CD4-positive, alpha-beta T cell treated with Interleukin-15 for 4 hours (primary cell): ENCODE measurements at regions not wholly inside any gene's neighbourhood (a gene's known extent, or its start where the extent isn't known, plus 50 kb on each side); places are given as distances from the start of the nearest gene placed in this dataset.

Experiments
- DNase-seq: peaks from one replicate; pipeline ENCODE4 v3.0.0-alpha.2; 2020; ENCODE audit warnings: low spot score

- DNase-seq, result no peak
These were observed 189.4 kb upstream of the CD96 start for GRCh38 chr3:111352585-111352984.

GRCh38 chr3:111359261-111360030, 182.6 kb upstream of the CD96 start:
- DNase-seq, result no peak

GRCh38 chr3:111362381-111363009, 179.5 kb upstream of the CD96 start:
- DNase-seq, result no peak

- DNase-seq, result no peak
These were observed 175.5 kb upstream of the CD96 start for GRCh38 chr3:111366515-111366914.

GRCh38 chr3:111368056-111368455, 173.9 kb upstream of the CD96 start:
- DNase-seq, result no peak

GRCh38 chr3:111369958-111370357, 172.0 kb upstream of the CD96 start:
- DNase-seq, result no peak

GRCh38 chr3:111373239-111373638, 168.8 kb upstream of the CD96 start:
- DNase-seq, result no peak

GRCh38 chr3:111373861-111374260, 168.1 kb upstream of the CD96 start:
- DNase-seq, result no peak

- DNase-seq, result no peak
These were observed 156.0 kb upstream of the CD96 start for GRCh38 chr3:111385971-111386495.

GRCh38 chr3:111392894-111393398, 149.1 kb upstream of the CD96 start:
- DNase-seq, result peak; percentile 61

GRCh38 chr3:111412656-111413055, 129.3 kb upstream of the CD96 start:
- no peak for DNase-seq

GRCh38 chr3:111414531-111414930, 127.5 kb upstream of the CD96 start:
- no peak for DNase-seq

- no peak for DNase-seq
These were observed 127.0 kb upstream of the CD96 start for GRCh38 chr3:111415018-111415417.

GRCh38 chr3:111418391-111418790, 123.6 kb upstream of the CD96 start:
- DNase-seq, result no peak

- no peak for DNase-seq
These were observed 113.7 kb upstream of the CD96 start for GRCh38 chr3:111428301-111428700.

- no peak for DNase-seq
These were observed 106.9 kb upstream of the CD96 start for GRCh38 chr3:111434941-111435622.

- DNase-seq, result no peak
These were observed 103.7 kb upstream of the CD96 start for GRCh38 chr3:111438283-111438682.

GRCh38 chr3:111454551-111454950, 87.4 kb upstream of the CD96 start:
- DNase-seq, result no peak

- no peak for DNase-seq
These were observed 76.8 kb upstream of the CD96 start for GRCh38 chr3:111465081-111465670.

GRCh38 chr3:111470032-111470431, 72.0 kb upstream of the CD96 start:
- DNase-seq, result no peak

- DNase-seq, result no peak
These were observed 70.2 kb upstream of the CD96 start for GRCh38 chr3:111471831-111472230.

- no peak for DNase-seq
These were observed 69.4 kb upstream of the CD96 start for GRCh38 chr3:111472556-111472955.
